NCI-H1930 (cell line): ENCODE measurements at regions not wholly inside any gene's neighbourhood (a gene's known extent, or its start where the extent isn't known, plus 50 kb on each side); places are given as distances from the start of the nearest gene placed in this dataset.

Experiments used
- DNase-seq, 2 experiments: peaks; one replicate each; lab custom pipeline; 2025; lab: John Stamatoyannopoulos, UW

DNA sequence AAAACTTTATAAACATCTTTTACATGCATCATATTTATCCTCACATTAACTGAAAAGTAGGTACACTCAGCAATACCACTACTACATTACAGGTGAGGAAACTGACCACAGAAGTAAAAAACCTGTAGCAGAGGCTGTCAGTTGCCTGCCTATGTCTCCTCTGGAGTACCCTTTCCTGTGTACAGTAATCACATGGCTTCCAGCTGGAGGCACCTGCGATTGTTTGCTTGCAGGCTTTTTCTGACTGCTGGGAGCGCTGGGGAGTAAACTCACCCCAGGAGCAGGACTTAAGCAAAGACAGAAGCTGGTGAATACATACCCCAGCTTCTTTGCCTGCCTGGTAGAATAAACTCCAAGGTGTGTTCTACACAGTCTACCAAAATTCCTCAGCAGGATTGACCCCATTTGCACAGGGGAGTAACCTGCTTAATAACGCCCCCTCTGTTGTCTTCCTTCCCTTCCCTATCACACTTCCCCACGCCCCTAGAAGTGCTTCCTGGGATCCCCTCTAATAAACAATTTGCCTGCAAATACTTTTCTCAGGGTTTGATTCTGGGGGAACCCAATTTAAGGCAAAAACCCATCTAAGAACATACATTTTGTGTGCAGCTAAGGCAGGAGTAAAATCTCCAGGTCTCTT is 138.9 kb downstream of the PTH2R start:
- DNase-seq = no peak

DNA sequence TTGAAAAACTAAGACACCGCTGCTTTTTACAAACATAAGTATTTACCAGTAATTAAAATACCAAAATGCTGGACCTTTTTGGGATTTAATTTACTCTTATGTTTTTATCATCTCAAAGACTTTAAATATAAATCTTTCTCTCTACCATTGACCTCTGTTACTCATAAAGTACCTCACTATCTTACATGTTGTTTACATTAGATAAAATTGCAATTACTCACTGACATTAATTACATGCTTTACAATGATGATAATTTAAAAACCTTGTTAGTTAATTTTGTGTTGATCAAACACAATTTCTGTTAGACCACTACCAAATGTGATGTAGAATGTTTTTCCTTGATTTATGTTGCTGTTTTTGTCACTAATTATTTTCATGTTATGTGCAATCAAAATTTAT is 139.5 kb downstream of the PTH2R start:
- DNase-seq = no peak

DNA sequence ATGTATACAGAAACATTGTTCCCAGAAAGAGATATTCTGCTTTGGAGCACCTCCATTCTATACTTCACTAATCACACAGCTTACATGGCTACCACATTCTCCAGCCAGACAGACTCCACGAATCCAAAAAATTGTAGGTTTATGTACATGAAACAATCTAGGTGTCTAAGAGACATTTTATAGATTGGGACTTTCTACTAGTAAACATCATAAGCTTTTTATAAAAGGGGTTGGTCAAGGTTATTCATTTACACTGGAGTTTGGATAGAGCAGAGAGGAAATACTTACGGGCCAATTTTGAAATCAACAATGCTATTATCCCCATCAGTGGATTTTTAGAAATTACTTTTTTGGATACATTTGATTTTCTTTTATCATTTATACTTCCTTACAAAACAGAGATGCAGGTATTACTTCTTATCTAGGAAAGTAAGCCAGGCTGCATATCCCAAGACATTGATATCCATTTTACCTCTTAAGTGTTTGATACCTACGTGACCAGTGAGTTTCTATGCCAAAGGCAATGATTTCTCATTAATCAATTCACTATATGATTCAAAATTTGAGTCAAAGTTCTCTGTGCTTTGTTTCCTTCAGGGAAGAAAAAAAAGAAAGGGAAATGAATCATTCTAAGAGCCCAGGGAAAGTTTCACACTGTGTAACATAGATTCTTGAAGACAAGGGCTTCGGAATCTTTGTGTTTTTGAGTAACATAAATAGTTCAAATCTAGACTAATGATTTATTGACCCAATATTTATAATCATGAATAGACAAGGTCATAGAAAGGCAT is 140.5 kb downstream of the PTH2R start:
- no peak for DNase-seq

DNA sequence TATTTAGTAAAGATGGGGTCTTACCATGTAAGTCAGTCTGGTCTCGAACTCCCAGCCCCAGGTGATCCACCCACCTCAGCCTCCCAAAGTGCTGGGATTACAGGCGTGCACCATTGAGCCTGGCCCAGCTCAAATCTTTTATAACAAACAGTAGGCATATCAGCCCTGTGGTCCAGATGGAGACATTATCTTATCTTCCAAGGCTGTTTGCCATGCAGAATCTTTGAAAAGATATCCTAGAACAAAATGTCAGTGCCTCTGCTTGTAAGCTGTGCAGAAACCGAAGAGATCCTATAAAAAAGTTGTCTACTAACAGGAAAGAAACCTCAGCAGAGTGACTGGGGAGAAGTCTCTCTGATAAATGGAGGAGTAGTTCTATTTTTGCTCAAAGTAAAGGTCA is 142.1 kb downstream of the PTH2R start:
- no peak for DNase-seq

DNA sequence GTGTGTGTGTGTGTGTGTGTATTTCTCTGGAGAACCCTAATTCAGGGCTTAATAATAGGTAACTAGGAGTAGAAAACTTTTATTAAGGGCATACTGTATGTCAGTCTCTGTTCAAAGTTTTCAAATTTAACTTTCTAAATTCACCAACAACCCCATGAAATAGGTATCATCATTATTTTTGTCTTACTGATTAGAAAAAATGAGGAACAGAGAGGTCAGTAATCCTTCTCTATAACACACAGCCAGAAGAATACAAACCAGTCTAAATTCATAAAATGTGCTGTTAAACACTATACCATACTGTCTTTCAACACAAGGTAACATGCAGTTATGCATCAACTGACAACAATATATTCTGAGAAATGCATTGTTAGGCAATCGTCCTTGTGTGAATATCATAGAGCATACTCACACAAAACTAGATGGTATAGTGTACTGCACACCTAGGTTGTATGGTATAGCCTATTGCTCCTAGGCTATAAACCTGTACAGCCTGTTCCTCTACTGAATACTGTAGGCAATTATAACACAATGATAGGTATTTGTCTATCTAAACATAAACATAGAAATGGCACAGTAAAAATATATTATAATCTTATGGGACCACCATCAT is 143.1 kb downstream of the PTH2R start:
- DNase-seq = no peak

DNA sequence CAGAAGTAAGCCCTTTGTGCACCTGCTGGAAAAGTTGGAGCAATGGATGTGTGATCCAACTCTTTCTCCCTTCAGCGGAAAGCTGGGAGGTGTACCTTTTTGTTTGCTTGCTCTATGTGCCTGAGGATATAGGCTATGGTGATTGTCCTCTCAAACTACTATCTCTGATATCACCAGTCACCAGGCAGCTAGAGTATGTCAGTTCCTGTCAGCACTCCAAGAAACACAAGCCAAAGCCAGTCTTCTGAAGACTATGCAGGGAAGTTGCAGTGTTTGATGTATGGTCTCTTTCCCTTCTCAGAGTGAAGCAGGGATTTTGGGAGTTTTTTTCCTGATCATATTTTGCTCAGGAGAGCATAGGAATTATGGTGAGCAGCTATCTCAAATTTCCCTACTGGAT is 146.4 kb downstream of the PTH2R start:
- DNase-seq = no peak

DNA sequence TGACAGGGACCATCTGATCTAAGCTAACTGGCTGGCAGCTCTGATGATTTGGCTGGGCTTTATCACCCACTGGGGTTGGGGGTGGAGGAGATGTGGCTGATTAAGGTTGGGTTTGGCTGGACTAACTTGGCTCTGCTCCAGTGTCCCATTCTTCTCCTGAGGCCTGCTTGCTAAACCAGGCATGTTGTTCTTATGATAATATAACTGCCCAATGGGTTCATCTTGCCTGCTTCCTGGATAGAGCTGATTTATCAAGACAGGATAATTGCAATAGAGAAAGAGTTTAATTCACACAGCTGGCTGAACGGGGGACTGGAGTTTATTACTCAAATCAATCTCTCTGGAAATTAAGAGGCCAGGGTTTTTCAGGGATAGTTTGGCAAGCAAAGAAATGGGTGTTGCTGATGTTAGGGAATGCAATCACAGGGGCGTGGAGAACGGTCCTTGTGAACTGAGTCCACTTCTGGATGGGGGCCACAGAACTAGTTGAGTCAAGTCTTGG is 150.4 kb downstream of the PTH2R start:
- no peak for DNase-seq

DNA sequence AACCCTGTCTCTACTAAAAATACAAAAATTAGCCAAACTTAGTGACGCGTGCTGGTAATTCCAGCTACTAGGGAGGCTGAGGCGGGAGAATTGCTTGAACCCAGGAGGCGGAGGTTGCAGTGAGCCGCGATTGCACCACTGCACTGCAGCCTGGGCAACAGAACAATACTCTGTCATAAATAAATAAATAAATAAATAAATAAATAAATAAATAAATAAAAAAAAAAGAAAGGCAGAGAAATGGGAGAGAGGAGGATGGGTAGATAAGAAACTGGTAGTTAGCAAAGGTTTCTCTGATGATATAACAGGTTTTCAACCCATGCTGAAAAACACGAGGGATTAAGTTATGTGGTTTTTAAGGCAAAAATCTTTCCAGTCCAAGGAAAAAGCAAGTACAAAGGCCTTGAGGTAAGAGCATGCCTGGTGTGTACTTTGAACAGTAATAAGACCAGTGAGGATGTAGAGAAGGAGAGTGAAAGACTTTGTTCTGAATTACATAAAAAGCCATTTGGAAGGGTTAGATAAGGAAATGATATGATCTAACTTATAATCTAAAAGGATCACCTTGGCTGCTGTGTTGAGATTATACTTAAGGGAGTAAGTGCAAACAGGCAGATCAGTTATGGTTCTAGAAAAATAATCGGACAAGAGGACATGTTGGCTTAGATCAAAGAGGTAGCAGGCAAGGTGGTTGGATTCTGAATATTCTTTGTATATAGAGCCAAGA is 159.3 kb downstream of the PTH2R start:
- DNase-seq = no peak

DNA sequence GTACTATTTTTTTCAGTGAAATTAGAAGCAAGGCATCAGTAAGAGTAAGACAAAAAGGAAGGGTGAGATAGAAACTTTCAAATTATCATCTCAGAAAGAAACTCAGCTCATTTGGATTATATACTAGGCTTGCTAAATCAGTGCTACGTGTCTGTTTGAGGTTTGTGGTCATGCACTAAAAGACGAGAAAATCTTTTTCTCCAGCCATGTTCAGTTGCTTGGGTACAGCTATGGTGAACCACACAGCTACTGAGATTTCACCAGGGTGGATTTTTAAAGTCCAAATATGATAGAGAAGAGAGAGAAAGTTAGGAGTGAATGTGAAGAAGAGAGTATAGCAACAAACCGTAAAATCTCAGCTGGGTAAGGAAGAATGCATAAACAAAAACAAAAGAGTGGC is 161.6 kb downstream of the PTH2R start:
- DNase-seq = no peak

DNA sequence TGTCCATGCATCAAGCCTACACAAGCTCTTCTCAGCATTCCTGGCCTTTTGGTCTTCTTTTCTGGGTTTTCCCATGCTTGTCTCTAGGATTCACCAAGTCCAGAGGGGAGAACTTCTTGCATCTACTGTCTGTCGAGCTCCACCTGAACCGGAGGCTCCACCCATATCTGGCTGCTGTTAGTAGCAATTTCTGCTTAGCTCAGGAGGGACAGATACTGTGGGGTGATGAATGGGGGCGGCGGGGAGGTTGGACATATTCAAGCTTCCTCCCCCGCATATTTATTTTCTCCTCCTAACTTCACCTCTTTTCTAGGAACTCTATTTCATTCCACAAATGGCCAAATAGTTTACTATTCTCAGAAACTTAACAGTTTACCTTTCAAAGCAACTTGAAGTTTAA is 163.5 kb downstream of the PTH2R start:
- no peak for DNase-seq

DNA sequence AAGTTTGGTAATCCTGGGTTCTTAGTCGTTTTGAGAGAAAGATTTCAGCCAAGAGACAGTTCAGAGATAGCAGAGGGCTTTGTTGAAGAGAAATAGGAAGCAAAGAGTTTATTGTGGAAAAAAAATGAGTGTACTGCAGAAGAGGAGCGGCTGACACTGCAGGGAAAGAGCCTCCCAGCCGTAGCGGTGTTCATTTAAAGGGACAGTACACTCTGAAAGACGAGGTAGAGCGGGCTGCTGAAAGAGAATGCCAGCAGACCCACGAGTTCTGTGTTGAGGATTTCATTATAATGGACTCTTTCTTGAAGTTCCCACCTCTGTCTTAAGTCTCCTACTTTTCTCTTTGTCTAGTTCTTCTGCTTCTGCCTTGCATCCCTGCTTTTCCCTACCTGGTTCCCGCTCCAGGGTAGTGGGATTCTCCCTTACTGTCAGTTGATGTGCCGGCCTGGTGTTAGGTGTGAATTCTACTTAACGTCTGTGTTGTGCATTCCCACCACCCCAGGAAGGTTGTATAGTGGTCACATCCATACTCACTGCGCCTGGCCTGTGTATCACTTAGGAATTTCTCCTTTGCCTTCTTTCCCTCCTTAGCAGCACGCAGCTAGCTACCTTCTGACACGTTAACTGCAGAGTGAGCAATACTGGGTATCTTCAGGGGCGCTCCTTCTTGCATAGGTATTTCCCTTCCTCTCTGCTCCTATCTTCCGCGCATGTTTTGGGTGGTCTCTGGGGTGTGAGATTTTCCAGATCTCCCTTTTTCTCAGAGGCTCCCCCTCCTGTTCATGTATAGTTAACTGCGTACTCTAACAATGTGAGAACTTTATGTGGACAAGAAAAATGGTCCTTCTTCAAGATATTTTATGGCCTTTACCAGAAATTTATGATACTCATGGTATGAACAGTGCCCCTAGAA is 164.5 kb downstream of the PTH2R start:
- DNase-seq = no peak

DNA sequence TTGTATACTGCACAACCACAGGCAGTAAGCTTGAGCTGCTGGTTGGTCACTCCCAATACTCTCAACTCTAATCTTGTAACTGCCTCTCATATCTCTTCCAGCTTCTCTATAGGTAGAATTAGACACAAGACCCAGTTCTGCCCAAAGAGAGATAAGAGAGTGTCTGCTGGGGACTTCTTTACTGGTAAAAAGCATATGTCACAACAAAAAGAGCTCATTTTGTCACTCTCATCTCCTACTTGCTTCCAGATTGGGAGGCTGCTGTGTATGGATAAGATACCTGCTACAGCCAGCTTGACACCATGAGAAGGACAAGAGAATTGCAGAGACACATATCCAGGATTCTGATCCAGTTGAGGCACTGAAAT is 165.2 kb downstream of the PTH2R start:
- no peak for DNase-seq

DNA sequence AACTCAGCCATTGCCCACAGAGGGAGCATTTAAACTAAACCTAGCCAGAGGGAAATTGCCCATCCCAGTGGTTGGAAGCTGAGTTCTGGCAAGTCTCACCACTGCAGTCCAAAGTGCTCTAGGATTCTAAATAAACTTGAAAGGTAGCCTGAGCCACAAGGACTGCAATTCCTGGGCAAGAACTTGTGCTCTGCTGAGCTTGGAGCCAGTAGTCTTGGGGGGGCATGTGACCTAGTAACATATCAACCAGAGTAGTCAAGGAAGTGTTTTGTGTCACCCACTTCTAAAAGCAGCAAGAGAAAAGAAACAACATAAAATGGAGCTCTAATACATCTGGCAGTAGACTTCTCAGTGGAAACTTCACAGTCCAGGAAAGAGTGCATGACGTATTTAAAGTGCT is 167.0 kb downstream of the PTH2R start:
- DNase-seq = no peak

DNA sequence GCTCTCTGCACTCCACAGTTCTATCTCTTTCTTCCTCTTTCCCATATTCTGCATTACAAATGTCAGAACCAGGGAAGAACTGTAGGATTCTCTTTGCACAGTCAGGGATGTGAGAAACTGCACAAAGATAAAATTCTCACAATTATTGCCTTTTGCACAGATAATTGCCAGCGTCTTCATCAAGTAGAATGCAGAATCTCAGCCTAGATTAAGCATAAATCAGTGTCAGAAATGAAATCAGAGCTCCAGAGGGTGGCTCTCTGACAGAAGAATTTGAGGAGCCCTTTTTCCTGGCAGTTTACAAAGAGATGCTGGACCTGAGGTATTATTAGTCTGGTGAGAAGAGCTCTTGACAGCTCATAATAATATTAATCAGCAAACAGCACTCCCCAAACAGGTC is 173.1 kb downstream of the PTH2R start:
- DNase-seq = no peak

DNA sequence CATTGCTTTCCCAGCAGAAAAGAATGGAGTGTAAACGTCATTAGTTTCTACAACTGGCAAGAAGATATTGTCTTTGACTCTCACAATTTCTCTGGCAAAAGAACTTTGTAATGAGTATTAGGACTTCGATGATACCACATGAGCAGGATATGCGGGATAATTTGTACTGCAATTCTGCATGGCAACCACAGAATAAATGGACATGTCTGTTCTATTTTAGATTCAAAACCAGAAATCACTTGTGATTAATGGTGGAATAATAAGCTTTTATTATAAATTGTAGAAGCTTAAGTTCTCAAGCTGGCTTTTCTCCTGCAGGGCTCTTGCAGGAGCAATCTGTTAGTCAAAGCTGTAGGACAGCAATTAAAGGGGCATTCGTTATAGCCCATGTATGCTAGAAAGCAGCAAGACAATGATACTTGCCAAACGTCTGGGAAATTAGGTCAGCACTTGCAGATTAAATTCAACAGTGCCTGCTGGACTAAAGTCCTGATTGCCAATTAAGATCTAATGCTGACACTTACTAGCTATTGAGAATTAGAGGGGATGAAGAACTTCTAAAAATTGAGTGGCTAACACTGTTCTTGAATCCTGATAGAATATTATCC is 177.9 kb downstream of the PTH2R start:
- DNase-seq = no peak

DNA sequence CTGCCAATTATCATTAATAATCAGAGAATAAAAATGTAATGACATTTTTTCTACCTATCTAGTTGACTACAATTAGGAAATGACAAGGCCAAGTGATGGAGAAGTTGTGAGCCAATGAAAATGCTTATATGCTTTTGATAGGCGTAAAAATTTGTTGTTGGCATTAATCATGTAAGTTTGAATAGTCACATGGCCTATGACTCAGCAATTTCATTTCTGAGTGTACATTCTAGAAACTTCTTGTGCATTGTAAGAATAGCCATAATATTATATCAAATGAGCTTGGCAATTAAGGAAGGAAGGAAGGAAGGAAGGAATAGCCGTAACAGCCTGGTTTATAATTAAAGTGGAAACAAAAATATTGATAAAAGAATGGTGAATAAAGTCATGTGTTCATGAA is 179.9 kb downstream of the PTH2R start:
- DNase-seq = no peak

DNA sequence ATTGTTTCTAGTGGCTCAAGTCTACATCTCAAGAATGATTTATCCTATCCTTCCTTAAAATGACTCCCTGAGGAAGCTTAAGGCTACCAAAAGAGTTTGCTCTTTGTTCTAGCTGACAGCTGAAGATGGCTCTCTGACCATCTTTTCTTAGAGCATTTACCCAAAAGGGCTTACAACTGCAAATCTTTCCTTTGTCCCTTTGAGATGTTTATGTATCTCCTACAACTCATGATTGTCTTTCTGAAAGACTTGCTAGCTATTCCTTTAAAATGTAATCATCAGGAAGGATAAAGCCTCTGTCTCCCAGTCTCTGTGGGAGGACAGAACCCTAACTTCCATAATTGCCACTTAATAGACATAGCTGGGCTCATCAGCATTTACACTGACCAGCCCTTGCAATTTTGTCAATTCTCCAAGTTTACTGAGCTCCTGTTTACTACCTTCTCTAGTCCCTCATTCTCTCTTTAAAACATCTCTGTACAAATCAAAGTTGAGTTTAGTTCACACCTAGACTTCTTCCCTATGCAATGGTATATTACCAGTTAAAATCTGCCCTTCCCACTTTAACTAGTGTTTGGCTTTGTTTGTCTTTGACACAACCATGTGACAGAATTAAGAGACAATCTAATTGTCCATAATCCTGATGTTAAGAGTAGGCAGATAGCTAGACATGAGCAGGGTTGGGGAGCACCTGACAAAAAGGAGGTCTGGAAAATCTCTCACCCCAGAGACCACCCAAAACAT is 188.2 kb downstream of the PTH2R start:
- DNase-seq = no peak

DNA sequence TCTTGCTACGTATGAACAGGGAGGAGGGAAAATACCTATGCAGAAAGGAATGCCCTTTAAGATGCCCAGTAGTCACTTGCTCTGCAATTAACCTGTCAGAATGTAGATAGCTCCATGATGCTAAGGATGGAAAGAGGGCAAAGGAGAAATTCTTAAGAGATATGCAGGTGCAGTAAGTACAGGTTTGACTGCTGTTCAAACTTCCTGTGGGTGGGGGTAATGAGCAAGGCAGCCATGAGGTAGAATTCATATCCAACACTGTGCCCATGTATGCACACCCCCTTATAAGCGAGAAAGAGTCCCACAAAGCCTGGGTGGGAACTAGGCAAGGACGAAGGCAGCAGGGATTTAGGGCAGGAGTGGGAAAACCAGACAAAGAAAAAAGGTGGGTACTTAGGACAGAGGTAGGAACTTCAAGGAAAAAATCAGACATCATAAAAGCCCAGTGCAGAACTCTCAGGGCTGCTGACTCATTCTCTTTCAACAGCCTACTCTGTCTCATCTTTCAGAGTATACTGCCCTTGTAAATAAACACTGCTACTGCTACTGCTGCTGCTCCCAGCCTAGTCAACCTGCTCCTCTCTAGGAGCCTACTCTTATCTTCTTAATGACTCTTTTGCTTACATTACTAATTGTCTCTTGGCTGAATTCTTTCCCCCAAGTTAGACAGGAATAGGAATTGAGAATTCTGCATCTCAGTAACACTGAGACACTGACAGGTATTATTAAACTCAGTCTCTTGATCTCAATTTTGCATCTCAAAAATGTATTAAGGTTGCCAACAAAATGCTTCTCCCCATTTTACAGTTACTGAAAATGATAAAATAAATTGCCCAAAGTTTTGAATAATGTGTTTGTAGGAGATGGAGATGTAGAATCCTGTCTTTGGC is 189.0 kb downstream of the PTH2R start:
- DNase-seq = no peak

DNA sequence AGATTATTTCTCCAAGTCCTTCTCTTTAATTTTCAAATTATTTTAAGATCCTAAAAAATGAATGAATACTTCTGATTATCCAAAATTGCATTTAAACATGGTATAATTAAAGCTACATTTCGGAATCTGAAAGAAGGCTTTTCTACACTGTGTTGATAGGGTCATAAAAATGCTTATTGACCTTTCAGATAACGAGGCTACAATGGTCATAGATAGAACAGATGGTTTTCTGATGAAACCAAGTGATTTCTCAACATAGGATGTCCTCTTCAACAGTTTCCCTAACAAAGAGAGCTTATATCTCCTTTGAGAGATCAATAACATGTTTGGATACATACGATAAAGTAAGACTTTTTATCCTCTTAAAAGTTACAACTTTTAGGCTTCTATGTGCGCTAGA is 201.1 kb downstream of the PTH2R start:
- DNase-seq = peak; percentile 17 to 63
